CD8-positive, alpha-beta memory T cell (primary cell): ENCODE measurements at regions not wholly inside any gene's neighbourhood (a gene's known extent, or its start where the extent isn't known, plus 50 kb on each side); places are given as distances from the start of the nearest gene placed in this dataset.

Experiments used
- CTCF ChIA-PET: fragments of 350-600 bp; sonication (Branson Sonifier 250); formaldehyde crosslinking; loops from one replicate; lab custom pipeline; 2021; ENCODE audit warnings: antibody characterized with exemption; lab: Charles Lee
- POLR2A ChIA-PET: fragments of 350-600 bp; sonication (Branson Sonifier 250); formaldehyde crosslinking; loops from one replicate; lab custom pipeline; 2021; ENCODE audit warnings: antibody characterized with exemption; lab: Charles Lee
- DNase-seq, 5 donors: peaks; one replicate each; pipeline versions ENCODE4 v3.0.0 to v3.0.0-alpha.2; 2020 to 2022; ENCODE audit warnings: mixed read lengths in 1 of 5
- H3K27ac ChIP-seq: one replicate; pipeline ENCODE4 v1.7.0; 2013; ENCODE audit warnings: low read depth, mild to moderate bottlenecking, low read length, moderate library complexity
- H3K27me3 ChIP-seq: 2 replicates; pipeline ENCODE4 v1.7.0; 2013; ENCODE audit warnings: low read length, mild to moderate bottlenecking; ENCODE audit not compliant: insufficient read depth, poor library complexity, severe bottlenecking
- H3K36me3 ChIP-seq: 2 replicates; pipeline ENCODE4 v1.7.0; 2013; ENCODE audit warnings: mild to moderate bottlenecking, low read length, moderate library complexity; ENCODE audit not compliant: insufficient read depth
- H3K4me1 ChIP-seq: 2 replicates; pipeline ENCODE4 v1.7.0; 2013; ENCODE audit warnings: mild to moderate bottlenecking, low read length, moderate library complexity; ENCODE audit not compliant: insufficient read depth
- H3K4me3 ChIP-seq: 2 replicates; pipeline ENCODE4 v1.7.0; 2013; ENCODE audit warnings: mild to moderate bottlenecking, low read length
- H3K9me3 ChIP-seq: 2 replicates; pipeline ENCODE4 v1.7.0; 2013; ENCODE audit warnings: mild to moderate bottlenecking, low read length
- H3K27ac Mint-ChIP-seq, 8 donors: one replicate each; pipeline ENCODE4 v1.8.0; 2020 to 2021; ENCODE audit warnings: mixed read lengths in 8 of 8, mild to moderate bottlenecking in 6 of 8, inconsistent platforms in 3 of 8, moderate library complexity in 3 of 8
- H3K27me3 Mint-ChIP-seq, 2 donors: one replicate each; pipeline ENCODE4 v1.8.0; 2020 to 2021; ENCODE audit warnings: mixed read lengths in 2 of 2, mild to moderate bottlenecking in 1 of 2, moderate library complexity in 1 of 2
- H3K36me3 Mint-ChIP-seq, 3 donors: one replicate each; pipeline ENCODE4 v1.8.0; 2020 to 2021; ENCODE audit warnings: mixed read lengths in 3 of 3, inconsistent platforms in 1 of 3, mild to moderate bottlenecking in 1 of 3
- H3K4me1 Mint-ChIP-seq, 3 donors: one replicate each; pipeline ENCODE4 v1.8.0; 2020 to 2021; ENCODE audit warnings: mixed read lengths in 3 of 3, inconsistent platforms in 1 of 3, mild to moderate bottlenecking in 1 of 3
- H3K4me3 Mint-ChIP-seq, 7 donors: one replicate each; pipeline ENCODE4 v1.8.0; 2020 to 2021; ENCODE audit warnings: mixed read lengths in 7 of 7, mild to moderate bottlenecking in 6 of 7, moderate library complexity in 4 of 7, inconsistent platforms in 2 of 7
- H3K9me3 Mint-ChIP-seq, 5 donors: one replicate each; pipeline ENCODE4 v1.8.0; 2020 to 2022; ENCODE audit warnings: mixed read lengths in 5 of 5, mild to moderate bottlenecking in 3 of 5, moderate library complexity in 2 of 5, inconsistent platforms in 1 of 5

DNA sequence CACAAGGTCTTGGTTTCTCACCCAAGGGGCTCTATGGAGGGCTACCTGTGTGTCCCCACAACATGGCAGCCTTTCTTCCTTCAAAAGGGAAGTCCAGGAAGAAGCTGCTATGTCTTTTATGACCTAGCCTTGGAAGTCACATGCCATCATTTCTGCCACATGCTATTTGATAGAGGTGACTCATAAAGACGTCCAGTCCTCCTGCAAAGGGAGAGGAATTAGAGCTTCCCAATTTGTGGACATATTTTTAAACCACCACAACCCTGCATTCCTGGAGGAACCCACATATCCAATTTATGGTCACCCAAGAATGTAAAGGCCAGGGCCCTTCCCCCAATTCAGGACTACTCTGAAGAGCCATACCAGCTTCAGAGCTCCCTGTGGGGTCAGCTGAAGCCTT lies 246.2 kb downstream of the CYP26B1 start:
- no peak for DNase-seq
- Mint-ChIP-seq H3K27me3 (peaks cover 0 to 29% of the 10 kb centered on the region in 2 donors), H3K4me3 (no peak overlapping the region), H3K27ac (no peak overlapping the region), H3K4me1 (no peaks in the 10 kb centered on the region), H3K36me3 (no peaks in the 10 kb centered on the region), H3K9me3 (peaks cover 0 to 2% (median 0%) of the 10 kb centered on the region in 5 donors)
- no peak overlapping the region for H3K4me3 ChIP-seq
- CTCF ChIA-PET, result interaction anchor here (1.3 kb wide), 1 partner anchor 22 kb away, joined by 3 read pairs; no protein-coding TSS in a partner anchor
- no peaks in the 10 kb centered on the region for H3K36me3 ChIP-seq
- H3K4me1 ChIP-seq, result no peaks in the 10 kb centered on the region
- H3K27ac ChIP-seq, result no peak overlapping the region
- POLR2A ChIA-PET, result no interaction called here
- H3K9me3 ChIP-seq, result no peaks in the 10 kb centered on the region
- H3K27me3 ChIP-seq, result no peaks in the 10 kb centered on the region

- POLR2A ChIA-PET, result no interaction called here
- Histone ChIP-seq H3K27me3 (no peaks in the 10 kb centered on the region), H3K4me1 (no peaks in the 10 kb centered on the region), H3K9me3 (no peaks in the 10 kb centered on the region), H3K36me3 (no peaks in the 10 kb centered on the region), H3K27ac (no peak overlapping the region), H3K4me3 (no peak overlapping the region)
- Mint-ChIP-seq H3K27ac (no peak overlapping the region), H3K9me3 (peaks cover 0 to 2% (median 0%) of the 10 kb centered on the region in 5 donors), H3K36me3 (no peaks in the 10 kb centered on the region), H3K4me3 (no peak overlapping the region), H3K27me3 (peaks cover 0 to 13% of the 10 kb centered on the region in 2 donors), H3K4me1 (no peaks in the 10 kb centered on the region)
- no peak for DNase-seq
- CTCF ChIA-PET, result no interaction called here
Measured at GRCh38 chr2:71898851-71899681, 248.6 kb downstream of the CYP26B1 start.

DNA sequence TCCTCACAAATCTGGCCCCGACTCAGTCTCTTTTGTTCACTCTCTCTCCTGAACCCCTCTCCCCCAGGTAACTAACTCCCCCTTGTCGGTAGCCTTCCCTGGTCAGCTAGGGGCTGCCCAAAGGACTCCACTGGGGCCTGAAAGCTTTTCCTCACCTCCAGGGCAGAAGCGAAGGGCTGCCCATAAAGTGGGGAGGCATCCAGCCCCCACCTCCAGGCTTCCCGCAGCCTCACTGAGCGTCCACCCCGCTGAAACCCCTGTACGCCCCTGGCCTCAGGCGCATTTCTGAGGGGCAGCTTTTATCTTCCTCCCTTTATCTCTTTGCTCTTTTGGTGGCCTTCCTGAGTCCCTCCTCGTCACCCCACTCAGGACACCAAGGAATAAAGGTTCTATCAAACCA lies 249.3 kb downstream of the CYP26B1 start:
- Mint-ChIP-seq H3K36me3 (no peaks in the 10 kb centered on the region), H3K4me3 (no peak overlapping the region), H3K27ac (peak overlapping the region in 1 of 8 donors; percentile 68), H3K27me3 (peaks cover 0 to 8% of the 10 kb centered on the region in 2 donors), H3K4me1 (no peaks in the 10 kb centered on the region), H3K9me3 (peaks cover 0 to 2% (median 0%) of the 10 kb centered on the region in 5 donors)
- H3K27me3 ChIP-seq, result no peaks in the 10 kb centered on the region
- CTCF ChIA-PET, result no interaction called here
- H3K36me3 ChIP-seq, result no peaks in the 10 kb centered on the region
- no peak overlapping the region for H3K27ac ChIP-seq
- no peak overlapping the region for H3K4me3 ChIP-seq
- POLR2A ChIA-PET, result no interaction called here
- no peaks in the 10 kb centered on the region for H3K9me3 ChIP-seq
- no peaks in the 10 kb centered on the region for H3K4me1 ChIP-seq
- DNase-seq, result no peak

- Mint-ChIP-seq H3K9me3 (peaks cover 0 to 2% (median 0%) of the 10 kb centered on the region in 5 donors), H3K4me1 (no peaks in the 10 kb centered on the region), H3K36me3 (no peaks in the 10 kb centered on the region), H3K27me3 (peaks cover 0 to 7% of the 10 kb centered on the region in 2 donors), H3K27ac (no peak overlapping the region), H3K4me3 (no peak overlapping the region)
- Histone ChIP-seq H3K9me3 (no peaks in the 10 kb centered on the region), H3K36me3 (no peaks in the 10 kb centered on the region), H3K27me3 (no peaks in the 10 kb centered on the region), H3K27ac (no peak overlapping the region), H3K4me1 (no peaks in the 10 kb centered on the region), H3K4me3 (no peak overlapping the region)
- ChIA-PET CTCF (no interaction called here), POLR2A (no interaction called here)
- no peak for DNase-seq
Measured at GRCh38 chr2:71897836-71898235, 249.8 kb downstream of the CYP26B1 start.

- H3K36me3 ChIP-seq, result no peaks in the 10 kb centered on the region
- no peaks in the 10 kb centered on the region for H3K4me1 ChIP-seq
- DNase-seq, result no peak
- H3K36me3 Mint-ChIP-seq, result no peaks in the 10 kb centered on the region
- H3K27ac Mint-ChIP-seq, result no peak overlapping the region
- H3K9me3 Mint-ChIP-seq, result peaks cover 0 to 2% (median 0%) of the 10 kb centered on the region in 5 donors
- no peaks in the 10 kb centered on the region for H3K4me1 Mint-ChIP-seq
- POLR2A ChIA-PET, result no interaction called here
- no peak overlapping the region for H3K4me3 Mint-ChIP-seq
- no peaks in the 10 kb centered on the region for H3K27me3 ChIP-seq
- H3K9me3 ChIP-seq, result no peaks in the 10 kb centered on the region
- H3K27me3 Mint-ChIP-seq, result peaks cover 0 to 4% of the 10 kb centered on the region in 2 donors
- CTCF ChIA-PET, result no interaction called here
- H3K4me3 ChIP-seq, result no peak overlapping the region
- no peak overlapping the region for H3K27ac ChIP-seq
Measured at GRCh38 chr2:71897137-71897480, 250.6 kb downstream of the CYP26B1 start.

- DNase-seq, result no peak
Measured at GRCh38 chr2:71896385-71897136, 251.1 kb downstream of the CYP26B1 start.

GRCh38 chr2:71895320-71896161 lies 252.1 kb downstream of the CYP26B1 start:
- H3K36me3 ChIP-seq, result no peaks in the 10 kb centered on the region
- no peaks in the 10 kb centered on the region for H3K27me3 ChIP-seq
- Mint-ChIP-seq H3K4me1 (no peaks in the 10 kb centered on the region), H3K27me3 (peaks cover 0 to 4% of the 10 kb centered on the region in 2 donors), H3K36me3 (no peaks in the 10 kb centered on the region), H3K9me3 (peaks cover 0 to 2% (median 0%) of the 10 kb centered on the region in 5 donors), H3K27ac (no peak overlapping the region), H3K4me3 (no peak overlapping the region)
- no peak overlapping the region for H3K27ac ChIP-seq
- no peaks in the 10 kb centered on the region for H3K4me1 ChIP-seq
- H3K9me3 ChIP-seq, result no peaks in the 10 kb centered on the region
- H3K4me3 ChIP-seq, result no peak overlapping the region
- DNase-seq, result no peak
- ChIA-PET CTCF (no interaction called here), POLR2A (no interaction called here)

More at GRCh38 chr2:71896385-71897136, 251.1 kb downstream of the CYP26B1 start:
- no peak overlapping the region for H3K4me3 ChIP-seq
- H3K4me1 Mint-ChIP-seq, result no peaks in the 10 kb centered on the region
- ChIA-PET CTCF (no interaction called here), POLR2A (no interaction called here)
- no peak overlapping the region for H3K4me3 Mint-ChIP-seq
- H3K9me3 Mint-ChIP-seq, result peaks cover 0 to 2% (median 0%) of the 10 kb centered on the region in 5 donors
- peaks cover 0 to 4% of the 10 kb centered on the region in 2 donors for H3K27me3 Mint-ChIP-seq
- H3K36me3 Mint-ChIP-seq, result no peaks in the 10 kb centered on the region
- no peaks in the 10 kb centered on the region for H3K9me3 ChIP-seq
- no peaks in the 10 kb centered on the region for H3K36me3 ChIP-seq
- no peak overlapping the region for H3K27ac Mint-ChIP-seq
- H3K4me1 ChIP-seq, result no peaks in the 10 kb centered on the region
- H3K27me3 ChIP-seq, result no peaks in the 10 kb centered on the region
- H3K27ac ChIP-seq, result no peak overlapping the region
